Hepatocyte (in vitro differentiated cells): ENCODE measurements at regions not wholly inside any gene's neighbourhood (a gene's known extent, or its start where the extent isn't known, plus 50 kb on each side); places are given as distances from the start of the nearest gene placed in this dataset.

ENCODE experiments used
- CTCF ChIP-seq: fragments of 200-600 bp; sonication (generic); IDR thresholded peaks from 2 replicates; pipeline ENCODE4 v1.5.1; 2016; ENCODE audit warnings: antibody characterized with exemption, mild to moderate bottlenecking; ENCODE audit not compliant: poor library complexity
- EZH2phosphoT487 ChIP-seq: fragments of 200-600 bp; sonication (generic); IDR thresholded peaks from one replicate; pipeline ENCODE4 v1.6.1; 2018; ENCODE audit warnings: antibody characterized with exemption, mild to moderate bottlenecking, low read depth, moderate library complexity; ENCODE audit not compliant: unreplicated experiment, severe bottlenecking

DNA sequence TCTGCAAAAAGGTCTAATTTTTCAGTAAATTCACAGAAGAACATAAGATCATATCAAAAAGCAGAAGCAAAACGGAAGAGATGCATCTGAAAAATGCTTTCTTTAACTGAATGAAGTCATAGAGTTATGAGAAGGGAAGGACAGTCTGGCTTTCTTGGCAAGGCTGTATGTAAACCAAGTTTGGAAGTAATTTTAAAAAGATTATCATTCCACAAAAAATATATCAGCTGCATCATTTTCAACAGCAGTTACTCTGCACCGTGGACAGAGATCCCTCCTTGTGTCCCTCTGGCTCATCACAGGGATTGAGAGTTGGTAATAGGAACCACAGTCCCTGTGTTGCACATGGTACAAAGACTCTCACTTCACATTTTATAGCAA is 258.5 kb downstream of the HIVEP2 start:
- no peak for TF ChIP-seq CTCF
- no peak for TF ChIP-seq EZH2phosphoT487
